GM21717 (cell line): ENCODE measurements at regions not wholly inside any gene's neighbourhood (a gene's known extent, or its start where the extent isn't known, plus 50 kb on each side); places are given as distances from the start of the nearest gene placed in this dataset.

Source experiments
- ATAC-seq: cut with Tn5 transposase; IDR thresholded peaks from one replicate; pipeline ENCODE4 v1.9.1; 2021; ENCODE audit warnings: mild to moderate bottlenecking, moderate library complexity; ENCODE audit not compliant: unreplicated experiment

GRCh38 chr6:134744301-134744700, 205.6 kb downstream of the ALDH8A1 start:
- ATAC-seq: no peak

- ATAC-seq: no peak
Measured at GRCh38 chr6:134741200-134741536, 208.7 kb downstream of the ALDH8A1 start.

GRCh38 chr6:134740473-134741199, 209.3 kb downstream of the ALDH8A1 start:
- no peak for ATAC-seq

- ATAC-seq: no peak
Measured at GRCh38 chr6:134740027-134740373, 209.9 kb downstream of the ALDH8A1 start.

- ATAC-seq: no peak
Measured at GRCh38 chr6:134739299-134740026, 210.4 kb downstream of the ALDH8A1 start.

GRCh38 chr6:134738211-134738885, 211.6 kb downstream of the ALDH8A1 start:
- ATAC-seq: no peak

- ATAC-seq: no peak
Measured at GRCh38 chr6:134735461-134735860, 214.4 kb downstream of the ALDH8A1 start.

GRCh38 chr6:134734312-134734869, 215.5 kb downstream of the ALDH8A1 start:
- no peak for ATAC-seq

- ATAC-seq: no peak
Measured at GRCh38 chr6:134733801-134734200, 216.1 kb downstream of the ALDH8A1 start.

- ATAC-seq: no peak
Measured at GRCh38 chr6:134732763-134733162, 217.1 kb downstream of the ALDH8A1 start.

- ATAC-seq: no peak
Measured at GRCh38 chr6:134731615-134732014, 218.3 kb downstream of the ALDH8A1 start.

- ATAC-seq: no peak
Measured at GRCh38 chr6:134730013-134730412, 219.9 kb downstream of the ALDH8A1 start.

- ATAC-seq: no peak
Measured at GRCh38 chr6:134729561-134729960, 220.3 kb downstream of the ALDH8A1 start.

GRCh38 chr6:134727081-134727480, 222.8 kb downstream of the ALDH8A1 start:
- ATAC-seq: no peak

GRCh38 chr6:134725590-134725989, 224.3 kb downstream of the ALDH8A1 start:
- ATAC-seq: no peak

GRCh38 chr6:134724771-134725340, 225.0 kb downstream of the ALDH8A1 start:
- no peak for ATAC-seq

GRCh38 chr6:134723081-134723871, 226.6 kb downstream of the ALDH8A1 start:
- ATAC-seq: no peak

GRCh38 chr6:134722200-134722870, 227.6 kb downstream of the ALDH8A1 start:
- ATAC-seq: no peak

- ATAC-seq: no peak
Measured at GRCh38 chr6:134721060-134721405, 228.9 kb downstream of the ALDH8A1 start.
